Osteocyte (in vitro differentiated cells): ENCODE measurements at regions not wholly inside any gene's neighbourhood (a gene's known extent, or its start where the extent isn't known, plus 50 kb on each side); places are given as distances from the start of the nearest gene placed in this dataset.
A peak's percentile ranks its signal among the peaks of the same experiment; 100 is the strongest.
"Not testable (repeated sequence)": the region's sequence is repeated elsewhere in the genome, so short reads cannot be mapped to it uniquely, and the experiment has no call there.

Experiments used
- DNase-seq: peaks from one replicate; pipeline ENCODE4 v3.0.0; 2021; ENCODE audit warnings: mixed read lengths; ENCODE audit not compliant: unreplicated experiment; ENCODE audit errors: extremely low spot score
- H3K27ac Mint-ChIP-seq: one replicate; pipeline ENCODE4 v1.8.0; 2021; ENCODE audit warnings: mild to moderate bottlenecking, mixed read lengths; ENCODE audit not compliant: unreplicated experiment
- H3K27me3 Mint-ChIP-seq: one replicate; pipeline ENCODE4 v1.8.0; 2021; ENCODE audit warnings: mixed read lengths; ENCODE audit not compliant: unreplicated experiment
- H3K36me3 Mint-ChIP-seq: one replicate; pipeline ENCODE4 v1.8.0; 2021; ENCODE audit warnings: mixed read lengths; ENCODE audit not compliant: unreplicated experiment
- H3K4me1 Mint-ChIP-seq: one replicate; pipeline ENCODE4 v1.8.0; 2021; ENCODE audit warnings: mixed read lengths; ENCODE audit not compliant: unreplicated experiment
- H3K4me3 Mint-ChIP-seq: one replicate; pipeline ENCODE4 v1.8.0; 2021; ENCODE audit warnings: mild to moderate bottlenecking, moderate library complexity, mixed read lengths; ENCODE audit not compliant: unreplicated experiment
- H3K9me3 Mint-ChIP-seq: one replicate; pipeline ENCODE4 v1.8.0; 2021; ENCODE audit warnings: mixed read lengths; ENCODE audit not compliant: unreplicated experiment
- CTCF ChIP-seq: fragments of 200-600 bp; sonication (generic); IDR thresholded peaks from 2 replicates; pipeline ENCODE4 v1.5.0; 2021; ENCODE audit warnings: antibody characterized with exemption, mild to moderate bottlenecking, moderate library complexity

DNA sequence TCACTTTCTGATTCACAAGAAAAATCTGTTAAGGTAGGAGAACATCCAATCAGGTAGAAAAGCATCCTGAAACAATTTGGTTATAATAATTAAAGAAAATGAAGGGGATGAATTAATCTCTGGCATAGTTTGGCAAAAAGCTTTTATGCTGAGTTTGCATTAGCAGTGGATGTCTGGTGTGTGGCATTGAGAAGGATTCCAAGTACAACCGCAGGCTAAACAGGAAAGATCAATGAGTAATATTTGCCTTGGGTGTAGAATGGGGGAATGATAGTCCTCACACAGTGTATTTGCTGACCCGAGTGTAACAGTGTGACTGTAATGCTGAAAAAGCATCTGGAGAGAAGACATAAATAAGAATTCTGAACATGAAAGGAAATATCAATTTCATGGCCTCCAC, 68.3 kb upstream of the SESTD1 start:
- H3K36me3 Mint-ChIP-seq, result peaks cover 3% of the 10 kb centered on the region
- peak overlapping the region; percentile 3 for H3K27ac Mint-ChIP-seq
- H3K27me3 Mint-ChIP-seq, result peaks cover under 1% of the 10 kb centered on the region
- peaks cover 51% of the 10 kb centered on the region for H3K4me1 Mint-ChIP-seq
- H3K9me3 Mint-ChIP-seq, result no peaks in the 10 kb centered on the region
- no peak overlapping the region for H3K4me3 Mint-ChIP-seq
- DNase-seq, result no peak
- TF ChIP-seq CTCF, result no peak

DNA sequence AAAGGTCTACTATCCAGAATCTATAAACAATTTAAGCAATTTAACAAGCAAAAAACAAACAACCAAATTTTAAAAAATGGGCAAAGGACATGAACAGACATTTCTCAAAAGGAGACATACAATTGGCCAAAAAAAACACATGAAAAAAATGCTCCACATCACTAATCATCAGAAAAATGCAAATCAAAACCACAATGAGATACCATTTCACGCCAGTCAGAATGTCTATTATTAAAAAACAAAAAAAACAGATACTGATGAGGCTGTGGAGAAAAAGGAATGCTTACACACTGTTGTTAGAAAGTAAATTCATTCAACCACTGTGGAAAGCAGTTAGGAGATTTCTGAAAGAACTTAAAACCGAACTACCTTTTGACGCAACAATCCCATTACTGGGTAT, 66.4 kb upstream of the SESTD1 start:
- Mint-ChIP-seq H3K4me3 (no peak overlapping the region), H3K4me1 (peaks cover 33% of the 10 kb centered on the region), H3K36me3 (peaks cover 3% of the 10 kb centered on the region), H3K27ac (no peak overlapping the region), H3K27me3 (peaks cover 10% of the 10 kb centered on the region), H3K9me3 (no peaks in the 10 kb centered on the region)
- DNase-seq, result no peak
- no peak for TF ChIP-seq CTCF

- DNase-seq, result no peak
These were observed 57.7 kb upstream of the SESTD1 start for GRCh38 chr2:179322289-179322688.

DNA sequence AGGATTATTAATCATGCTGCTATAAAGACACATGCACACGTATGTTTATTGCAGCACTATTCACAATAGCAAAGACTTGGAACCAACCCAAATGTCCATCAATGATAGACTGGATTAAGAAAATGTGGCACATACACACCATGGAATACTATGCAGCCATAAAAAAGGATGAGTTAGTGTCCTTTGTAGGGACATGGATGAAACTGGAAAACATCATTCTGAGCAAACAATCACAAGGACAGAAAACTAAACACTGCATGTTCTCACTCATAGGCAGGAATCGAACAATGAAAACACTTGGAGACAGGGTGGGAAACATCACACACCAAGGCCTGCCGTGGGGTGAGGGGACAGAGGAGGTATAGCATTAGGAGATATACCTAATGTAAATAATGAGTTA, 56.4 kb upstream of the SESTD1 start:
- H3K27ac Mint-ChIP-seq, H3K36me3 Mint-ChIP-seq, DNase-seq, H3K9me3 Mint-ChIP-seq, H3K4me3 Mint-ChIP-seq, H3K4me1 Mint-ChIP-seq: not testable (repeated sequence)
- H3K27me3 Mint-ChIP-seq, result peaks cover 31% of the 10 kb centered on the region

More at GRCh38 chr2:179322289-179322688, 57.7 kb upstream of the SESTD1 start:
- Mint-ChIP-seq H3K4me1 (no peaks in the 10 kb centered on the region), H3K36me3 (no peaks in the 10 kb centered on the region), H3K9me3 (no peaks in the 10 kb centered on the region), H3K27ac (no peak overlapping the region), H3K27me3 (peaks cover 24% of the 10 kb centered on the region), H3K4me3 (no peak overlapping the region)
- TF ChIP-seq CTCF, result no peak

- not testable (repeated sequence) for H3K27ac Mint-ChIP-seq, H3K4me3 Mint-ChIP-seq, DNase-seq, H3K36me3 Mint-ChIP-seq, H3K4me1 Mint-ChIP-seq
- Mint-ChIP-seq H3K27me3 (peaks cover 43% of the 10 kb centered on the region), H3K9me3 (peaks cover 11% of the 10 kb centered on the region)
These were observed 50.1 kb upstream of the SESTD1 start for GRCh38 chr2:179314729-179315128.
